ENCODE measurements at regions not wholly inside any gene's neighbourhood (a gene's known extent, or its start where the extent isn't known, plus 50 kb on each side); places are given as distances from the start of the nearest gene placed in this dataset.
A peak's percentile ranks its signal among the peaks of the same experiment; 100 is the strongest.

GRCh38 chr10:60652628-60653027 lies 125.7 kb upstream of the CDK1 start:
- Histone ChIP-seq H3K9me1 (ENCODE audit: control insufficient read depth, insufficient read depth, low read length) (no peaks in the 10 kb centered on the region), H3K27ac (ENCODE audit: extremely low read depth, low read depth, low read length) (no peak overlapping the region), H3K4me2 (ENCODE audit: insufficient read depth, low read length) (no peak overlapping the region), H3K9me3 (replicated peaks; ENCODE audit: control insufficient read depth, insufficient read depth, low read depth, low read length) (no peaks in the 10 kb centered on the region), H3K4me1 (replicated peaks in 1 of 2; ENCODE audit: control insufficient read depth in 2 of 2, insufficient read depth in 2 of 2, low read length in 2 of 2) (peaks cover 0 to 3% of the 10 kb centered on the region in 2 experiments; a peak in 2 of 5 replicates), H3K4me3 (no peak overlapping the region), H4K20me1 (replicated peaks; ENCODE audit: control insufficient read depth, insufficient read depth, low read length) (no peaks in the 10 kb centered on the region), H3K36me3 (ENCODE audit: control insufficient read depth, insufficient read depth, low read length) (no peaks in the 10 kb centered on the region), H3K79me2 (ENCODE audit: control insufficient read depth, insufficient read depth, low read length) (no peaks in the 10 kb centered on the region), H2AFZ (ENCODE audit: low read depth, low read length) (peak overlapping the region; percentile 87), H3K9ac (ENCODE audit: insufficient read depth in 1 of 2, low read depth in 2 of 2, low read length in 2 of 2) (no peak overlapping the region), H3K27me3 (ENCODE audit: control insufficient read depth in 2 of 2, insufficient read depth in 2 of 2, low read length in 2 of 2) (no peaks in the 10 kb centered on the region)
- WGBS (ENCODE audit: insufficient coverage, low coverage, missing lambda C conversion rate), result 5% methylated on average over 6 of the region's 6 CpGs
- FAIRE-seq (no peak), DNase-seq (ENCODE audit: extremely low read depth in 1 of 4, low spot score in 3 of 4) (no peak), ATAC-seq (0 out of 3 replicates have a peak, but pooled peaks have one; percentile 44)
- intact Hi-C loops (cut with micrococcal nuclease), result no loop called here
- in situ Hi-C loops (cut with MboI), result loop anchor here (25.0 kb wide), 1 partner anchor 815 kb away; no protein-coding TSS in a partner anchor
- BruUV-seq (replicated peaks), result no TSS peak
- POLR2A ChIA-PET, result no interaction called here
- CTCF ChIA-PET (ENCODE audit: low intra/inter-chr PET ratio), result no interaction called here
- TF ChIP-seq ELF1 (tag; IDR thresholded peaks at IDR 0.05) (no peak), HMGXB4 (CRISPR knock-in tag; IDR thresholded peaks at IDR 0.05) (no peak), NFYB (IDR thresholded peaks at IDR 0.05; ENCODE audit: extremely low read depth, insufficient read length) (no peak), MCM3 (IDR thresholded peaks at IDR 0.05) (no peak), MECOM (CRISPR knock-in tag; IDR thresholded peaks at IDR 0.05) (no peak), CEBPZ (IDR thresholded peaks at IDR 0.05; ENCODE audit: borderline replicate concordance, low read depth, low read length) (no peak), CHD2 (IDR thresholded peaks at IDR 0.05; ENCODE audit: low read depth, low read length) (no peak), NR2C2 (CRISPR knock-in tag; IDR thresholded peaks at IDR 0.05) (no peak), NR2C2 (tag; IDR thresholded peaks at IDR 0.05) (peak; percentile 52; the same call in 1 of the 2 replicates), PCBP2 (IDR thresholded peaks at IDR 0.05; ENCODE audit: low read depth, low read length, poor library complexity, severe bottlenecking) (no peak), RNF219 (CRISPR knock-in tag; IDR thresholded peaks at IDR 0.05) (no peak), ZNF655 (CRISPR knock-in tag; IDR thresholded peaks at IDR 0.05) (no peak), LCOR (CRISPR knock-in tag; IDR thresholded peaks at IDR 0.05) (no peak), NR2C1 (IDR thresholded peaks at IDR 0.05) (0 out of 2 replicates have a peak, but pooled peaks have one; percentile 20), NR2C1 (tag; IDR thresholded peaks at IDR 0.05) (no peak), GABPA (tag; conservative IDR thresholded peaks at IDR 0.05; ENCODE audit: low read depth) (0 out of 2 replicates have a peak, but pooled peaks have one; percentile 21)
